Adrenal gland (tissue), 9 donors: ENCODE measurements at regions not wholly inside any gene's neighbourhood (a gene's known extent, or its start where the extent isn't known, plus 50 kb on each side); places are given as distances from the start of the nearest gene placed in this dataset.

Source experiments
- DNase-seq, 7 donors: peaks; one replicate each; pipeline ENCODE4 v3.0.0-alpha.2; 2019 to 2020
- H3K27ac ChIP-seq, 5 donors: fragments of 200-600 bp; sonication (generic) in 4 of 5; 1 replicate in 3 of 5; 2 replicates in 2 of 5; pipeline versions ENCODE4 v1.5.1 to v1.8.0; 2016 to 2020; ENCODE audit warnings: mild to moderate bottlenecking in 1 of 5
- H3K27me3 ChIP-seq: fragments of 200-600 bp; 2 replicates; pipeline ENCODE4 v1.8.0; 2021
- H3K36me3 ChIP-seq, 2 donors: fragments of 200-600 bp; replicated peaks in 1 of 2; 1 replicate in 1 of 2; 2 replicates in 1 of 2; pipeline versions ENCODE4 v1.5.1 to v1.8.0; 2018 to 2022
- H3K4me1 ChIP-seq, 2 donors: fragments of 200-600 bp; replicated peaks in 1 of 2; 1 replicate in 1 of 2; 2 replicates in 1 of 2; pipeline versions ENCODE4 v1.5.1 to v1.8.0; 2018 to 2021
- H3K4me3 ChIP-seq, 4 donors: fragments of 200-600 bp; sonication (generic) in 3 of 4; one replicate each; pipeline ENCODE4 v1.5.1; 2016 to 2018
- H3K9me3 ChIP-seq, 3 donors: fragments of 200-600 bp; sonication (generic) in 1 of 3; replicated peaks in 1 of 3; 1 replicate in 2 of 3; 2 replicates in 1 of 3; pipeline versions ENCODE4 v1.5.1 to v1.8.0; 2016 to 2021
- CTCF ChIP-seq, 6 experiments: fragments of 450-650 bp in 4 of 6; fragments of 200-600 bp in 2 of 6; sonication (generic) in 1 of 6; IDR thresholded peaks; 1 replicate in 5 of 6; 2 replicates in 1 of 6; pipeline versions ENCODE4 v1.5.1 to v1.8.0; 2016 to 2021; ENCODE audit warnings: antibody characterized with exemption in 6 of 6, mild to moderate bottlenecking in 2 of 6, moderate library complexity in 1 of 6
- POLR2A ChIP-seq, 2 donors: fragments of 450-650 bp; IDR thresholded peaks; one replicate each; pipeline ENCODE4 v1.6.1; 2017; ENCODE audit warnings: antibody characterized with exemption in 2 of 2, mild to moderate bottlenecking in 2 of 2, moderate library complexity in 1 of 2
- WGBS, 4 donors: extraction: QIAGEN DNeasy Blood & Tissue Kit in 2 of 4; methylation state at CpG; one replicate each; pipeline versions ENCODE4 v1.1.5 to v1.1.7; 2013 to 2017; 5-methylcytosine and 5-hydroxymethylcytosine counted together
- intact Hi-C, 2 donors: fragments of 100-400 bp; cut with DNase I; formaldehyde crosslinking; loops; one replicate each; pipeline versions ENCODE4 v1.14.1 to v1.15.0; 2022 to 2023
- donor health status: healthy with polysubstance abuse.
- donor health status: Bipolar disorder and iron deficiency.
- donor health status: DM: yes; HTN: yes; CAD: no.
- donor health status: DM: no; HTN: no; CAD: no.
- donor health status: DM: no; HTN: no; CAD: no.

- intact Hi-C loops: no loop called here
- DNase-seq: no peak
- TF ChIP-seq CTCF (IDR thresholded peaks at IDR 0.05) (no peak), POLR2A (IDR thresholded peaks at IDR 0.05) (no peak)
- 55 to 84% (median 73%) methylated on average over 5 of the region's 5 CpGs for WGBS, 4 donors
- Histone ChIP-seq H3K27ac (no peak overlapping the region), H3K27me3 (no peaks in the 10 kb centered on the region), H3K9me3 (no peaks in the 10 kb centered on the region), H3K4me1 (no peaks in the 10 kb centered on the region), H3K4me3 (no peak overlapping the region), H3K36me3 (no peaks in the 10 kb centered on the region)
Observed at GRCh38 chr7:48703466-48703865, 220.9 kb upstream of the CDC14C start.

- Histone ChIP-seq H3K9me3 (no peaks in the 10 kb centered on the region), H3K27ac (no peak overlapping the region), H3K4me3 (no peak overlapping the region), H3K4me1 (no peaks in the 10 kb centered on the region), H3K36me3 (no peaks in the 10 kb centered on the region), H3K27me3 (no peaks in the 10 kb centered on the region)
- DNase-seq: no peak
- TF ChIP-seq CTCF (IDR thresholded peaks at IDR 0.05) (no peak), POLR2A (IDR thresholded peaks at IDR 0.05) (no peak)
- intact Hi-C loops: no loop called here
- 64 to 89% (median 75%) methylated on average over 4 of the region's 4 CpGs for WGBS, 4 donors
Observed at GRCh38 chr7:48708122-48708521, 216.2 kb upstream of the CDC14C start.

- intact Hi-C loops: no loop called here
Observed at GRCh38 chr7:48708635-48709034, 215.7 kb upstream of the CDC14C start.

GRCh38 chr7:48710995-48711394, 213.4 kb upstream of the CDC14C start:
- Histone ChIP-seq H3K36me3 (no peaks in the 10 kb centered on the region), H3K4me3 (no peak overlapping the region), H3K4me1 (no peaks in the 10 kb centered on the region), H3K9me3 (no peaks in the 10 kb centered on the region), H3K27me3 (no peaks in the 10 kb centered on the region), H3K27ac (no peak overlapping the region)
- TF ChIP-seq POLR2A (IDR thresholded peaks at IDR 0.05) (no peak), CTCF (IDR thresholded peaks at IDR 0.05) (no peak)
- intact Hi-C loops: no loop called here
- no peak for DNase-seq
- WGBS, 4 donors: 69 to 79% (median 73%) methylated on average over 2 of the region's 2 CpGs

More at GRCh38 chr7:48708635-48709034, 215.7 kb upstream of the CDC14C start:
- Histone ChIP-seq H3K4me3 (no peak overlapping the region), H3K36me3 (no peaks in the 10 kb centered on the region), H3K4me1 (no peaks in the 10 kb centered on the region), H3K27me3 (no peaks in the 10 kb centered on the region), H3K27ac (no peak overlapping the region), H3K9me3 (no peaks in the 10 kb centered on the region)
- DNase-seq: no peak
- 42 to 50% (median 46%) methylated on average over 7 of the region's 7 CpGs for WGBS, 4 donors
- no peak for TF ChIP-seq POLR2A (IDR thresholded peaks at IDR 0.05)

- 82 to 93% (median 88%) methylated on average over 2 of the region's 2 CpGs for WGBS, 4 donors
- Histone ChIP-seq H3K4me3 (no peak overlapping the region), H3K27ac (no peak overlapping the region), H3K4me1 (no peaks in the 10 kb centered on the region), H3K9me3 (no peaks in the 10 kb centered on the region), H3K27me3 (no peaks in the 10 kb centered on the region), H3K36me3 (no peaks in the 10 kb centered on the region)
- DNase-seq: no peak
- no peak for TF ChIP-seq POLR2A (IDR thresholded peaks at IDR 0.05)
- no peak for TF ChIP-seq CTCF (IDR thresholded peaks at IDR 0.05)
- intact Hi-C loops: no loop called here
Observed at GRCh38 chr7:48718731-48719378, 205.5 kb upstream of the CDC14C start.
